ENCODE measurements at regions not wholly inside any gene's neighbourhood (a gene's known extent, or its start where the extent isn't known, plus 50 kb on each side); places are given as distances from the start of the nearest gene placed in this dataset.
A peak's percentile ranks its signal among the peaks of the same experiment; 100 is the strongest.
"Not testable (repeated sequence)": the region's sequence is repeated elsewhere in the genome, so short reads cannot be mapped to it uniquely, and the experiment has no call there.

- 0 to 100% (median 58%) methylated on average over 1 to 2 of the region's 2 CpGs; no CpG with 5 or more reads in 3 of the 10 experiments for WGBS, 10 experiments
- ATAC-seq (replicated peaks in 6 of 8), result peak in 1 of 8 experiments; percentile 39
- Histone ChIP-seq H3K4me3 (no peak overlapping the region), H3K27ac (no peak overlapping the region), H3K4me1 (replicated peaks in 1 of 2) (no peaks in the 10 kb centered on the region)
- in situ Hi-C loops (cut with MboI; ENCODE audit: low pct_unique_long_range_greater_than_20kb in 2 of 9, low sequenced_read_pairs in 9 of 9, unreplicated experiment in 9 of 9), result no loop called here
Measured at GRCh38 chr3:161630794-161631193, 134.2 kb downstream of the OTOL1 start.

GRCh38 chr3:161631536-161631935 is 134.9 kb downstream of the OTOL1 start:
- Histone ChIP-seq H3K27ac (no peak overlapping the region), H3K4me1 (replicated peaks in 1 of 2) (no peaks in the 10 kb centered on the region), H3K4me3 (no peak overlapping the region)
- in situ Hi-C loops (cut with MboI; ENCODE audit: low pct_unique_long_range_greater_than_20kb in 2 of 9, low sequenced_read_pairs in 9 of 9, unreplicated experiment in 9 of 9), result no loop called here
- ATAC-seq (replicated peaks in 6 of 8), result no peak

GRCh38 chr3:161637559-161637958 is 141.0 kb downstream of the OTOL1 start:
- in situ Hi-C loops (cut with MboI; ENCODE audit: low pct_unique_long_range_greater_than_20kb in 2 of 9, low sequenced_read_pairs in 9 of 9, unreplicated experiment in 9 of 9), result no loop called here
- 27 to 100% (median 79%) methylated on average over 1 to 2 of the region's 2 CpGs; no CpG with 5 or more reads in 6 of the 10 experiments for WGBS, 10 experiments
- no peak for ATAC-seq (replicated peaks in 6 of 8)
- no peak overlapping the region for H3K27ac ChIP-seq
- no peak overlapping the region for H3K4me3 ChIP-seq
- peaks cover 0 to 3% of the 10 kb centered on the region in 2 donors for H3K4me1 ChIP-seq (replicated peaks in 1 of 2)

- in situ Hi-C loops (cut with MboI; ENCODE audit: low pct_unique_long_range_greater_than_20kb in 2 of 9, low sequenced_read_pairs in 9 of 9, unreplicated experiment in 9 of 9); H3K4me3 ChIP-seq; H3K27ac ChIP-seq; ATAC-seq (replicated peaks in 6 of 8): not testable (repeated sequence)
- peaks cover 0 to 13% of the 10 kb centered on the region in 2 donors for H3K4me1 ChIP-seq (replicated peaks in 1 of 2)
- 5 to 100% (median 86%) methylated on average over 1 to 5 of the region's 5 CpGs for WGBS, 10 experiments
Measured at GRCh38 chr3:161639095-161639494, 142.5 kb downstream of the OTOL1 start.

- H3K4me1 ChIP-seq (replicated peaks in 1 of 2), result peaks cover 3 to 18% of the 10 kb centered on the region in 2 donors
- in situ Hi-C loops (cut with MboI; ENCODE audit: low pct_unique_long_range_greater_than_20kb in 2 of 9, low sequenced_read_pairs in 9 of 9, unreplicated experiment in 9 of 9), result no loop called here
- 0 to 89% (median 70%) methylated on average over 1 of the region's 1 CpG; no CpG with 5 or more reads in 1 of the 10 experiments for WGBS, 10 experiments
- H3K27ac ChIP-seq, result no peak overlapping the region
- H3K4me3 ChIP-seq, result no peak overlapping the region
- peak in 3 of 8 experiments; percentile 48 to 98 (median 85) for ATAC-seq (replicated peaks in 6 of 8)
Measured at GRCh38 chr3:161640181-161640580, 143.6 kb downstream of the OTOL1 start.

- Histone ChIP-seq H3K4me3 (no peak overlapping the region), H3K27ac (no peak overlapping the region), H3K4me1 (replicated peaks in 1 of 2) (peaks cover 3 to 22% of the 10 kb centered on the region in 2 donors)
- peak in 1 of 8 experiments; percentile 56 for ATAC-seq (replicated peaks in 6 of 8)
- in situ Hi-C loops (cut with MboI; ENCODE audit: low pct_unique_long_range_greater_than_20kb in 2 of 9, low sequenced_read_pairs in 9 of 9, unreplicated experiment in 9 of 9), result no loop called here
- 0 to 100% (median 54%) methylated on average over 1 of the region's 1 CpG; no CpG with 5 or more reads in 4 of the 10 experiments for WGBS, 10 experiments
Measured at GRCh38 chr3:161641287-161641686, 144.7 kb downstream of the OTOL1 start.

- 0 to 93% (median 67%) methylated on average over 1 to 6 of the region's 6 CpGs for WGBS, 10 experiments
- ATAC-seq (replicated peaks in 6 of 8), result peak in 3 of 8 experiments; percentile 33 to 69 (median 47)
- peak overlapping the region in 1 of 2 donors; percentile 44 for H3K27ac ChIP-seq
Measured at GRCh38 chr3:161644891-161645635, 148.5 kb downstream of the OTOL1 start.

GRCh38 chr3:161647936-161648470 is 151.4 kb downstream of the OTOL1 start:
- no peak for ATAC-seq (replicated peaks in 6 of 8)
- no peak overlapping the region for H3K27ac ChIP-seq
- 4 to 100% (median 92%) methylated on average over 1 to 2 of the region's 2 CpGs for WGBS, 10 experiments
- in situ Hi-C loops (cut with MboI; ENCODE audit: low pct_unique_long_range_greater_than_20kb in 2 of 9, low sequenced_read_pairs in 9 of 9, unreplicated experiment in 9 of 9), result no loop called here
- peaks cover 3 to 17% of the 10 kb centered on the region in 2 donors for H3K4me1 ChIP-seq (replicated peaks in 1 of 2)
- no peak overlapping the region for H3K4me3 ChIP-seq

More at GRCh38 chr3:161644891-161645635, 148.5 kb downstream of the OTOL1 start:
- H3K4me3 ChIP-seq, result no peak overlapping the region
- in situ Hi-C loops (cut with MboI; ENCODE audit: low pct_unique_long_range_greater_than_20kb in 2 of 9, low sequenced_read_pairs in 9 of 9, unreplicated experiment in 9 of 9), result no loop called here
- peaks cover 3 to 19% of the 10 kb centered on the region in 2 donors for H3K4me1 ChIP-seq (replicated peaks in 1 of 2)

- Histone ChIP-seq H3K27ac (no peak overlapping the region), H3K4me3 (no peak overlapping the region), H3K4me1 (replicated peaks in 1 of 2) (peaks cover under 1 to 6% of the 10 kb centered on the region in 2 donors)
- in situ Hi-C loops (cut with MboI; ENCODE audit: low pct_unique_long_range_greater_than_20kb in 2 of 9, low sequenced_read_pairs in 9 of 9, unreplicated experiment in 9 of 9), result no loop called here
- ATAC-seq (replicated peaks in 6 of 8), result no peak
- WGBS, 10 experiments, result 15 to 100% (median 78%) methylated on average over 1 to 3 of the region's 3 CpGs; no CpG with 5 or more reads in 1 of the 10 experiments
Measured at GRCh38 chr3:161649900-161650484, 153.4 kb downstream of the OTOL1 start.

GRCh38 chr3:161657786-161658185 is 161.2 kb downstream of the OTOL1 start:
- Histone ChIP-seq H3K27ac (no peak overlapping the region), H3K4me1 (replicated peaks in 1 of 2) (no peaks in the 10 kb centered on the region), H3K4me3 (no peak overlapping the region)
- whole genome bisulfite sequencing, 10 experiments, result 0 to 100% (median 70%) methylated on average over 1 of the region's 1 CpG; no CpG with 5 or more reads in 2 of the 10 experiments
- in situ Hi-C loops (cut with MboI; ENCODE audit: low pct_unique_long_range_greater_than_20kb in 2 of 9, low sequenced_read_pairs in 9 of 9, unreplicated experiment in 9 of 9), result no loop called here
- peak in 1 of 8 experiments; percentile 48 for ATAC-seq (replicated peaks in 6 of 8)

- no peak overlapping the region for H3K27ac ChIP-seq
- no peak overlapping the region for H3K4me3 ChIP-seq
- in situ Hi-C loops (cut with MboI; ENCODE audit: low pct_unique_long_range_greater_than_20kb in 2 of 9, low sequenced_read_pairs in 9 of 9, unreplicated experiment in 9 of 9), result no loop called here
- 20 to 100% (median 92%) methylated on average over 1 to 2 of the region's 2 CpGs; no CpG with 5 or more reads in 6 of the 10 experiments for WGBS, 10 experiments
- H3K4me1 ChIP-seq (replicated peaks in 1 of 2), result peaks cover 5 to 12% of the 10 kb centered on the region in 2 donors
- no peak for ATAC-seq (replicated peaks in 6 of 8)
Measured at GRCh38 chr3:161671141-161671540, 174.5 kb downstream of the OTOL1 start.

GRCh38 chr3:161672478-161672877 is 175.9 kb downstream of the OTOL1 start:
- in situ Hi-C loops (cut with MboI; ENCODE audit: low pct_unique_long_range_greater_than_20kb in 2 of 9, low sequenced_read_pairs in 9 of 9, unreplicated experiment in 9 of 9), result no loop called here
- ATAC-seq (replicated peaks in 6 of 8), result peak in 2 of 8 experiments; percentile 44 to 73
- peaks cover 5 to 12% of the 10 kb centered on the region in 2 donors for H3K4me1 ChIP-seq (replicated peaks in 1 of 2)
- no peak overlapping the region for H3K4me3 ChIP-seq
- WGBS, 10 experiments, result 4 to 62% (median 46%) methylated on average over 1 to 4 of the region's 4 CpGs; no CpG with 5 or more reads in 2 of the 10 experiments
- no peak overlapping the region for H3K27ac ChIP-seq

- no peak overlapping the region for H3K4me3 ChIP-seq
- in situ Hi-C loops (cut with MboI; ENCODE audit: low pct_unique_long_range_greater_than_20kb in 2 of 9, low sequenced_read_pairs in 9 of 9, unreplicated experiment in 9 of 9), result no loop called here
- WGBS, 10 experiments, result 0 to 100% (median 13%) methylated on average over 1 of the region's 1 CpG; no CpG with 5 or more reads in 1 of the 10 experiments
- peaks cover 5 to 12% of the 10 kb centered on the region in 2 donors for H3K4me1 ChIP-seq (replicated peaks in 1 of 2)
- ATAC-seq (replicated peaks in 6 of 8), result peak in 7 of 8 experiments; percentile 44 to 94 (median 88)
- no peak overlapping the region for H3K27ac ChIP-seq
Measured at GRCh38 chr3:161673866-161674265, 177.3 kb downstream of the OTOL1 start.
